Hindlimb muscle (tissue), 1 donor: ENCODE measurements at regions not wholly inside any gene's neighbourhood (a gene's known extent, or its start where the extent isn't known, plus 50 kb on each side); places are given as distances from the start of the nearest gene placed in this dataset.
"Not testable (repeated sequence)": the region's sequence is repeated elsewhere in the genome, so short reads cannot be mapped to it uniquely, and the experiment has no call there.

Source experiments
- DNase-seq: peaks from one replicate; pipeline ENCODE4 v3.0.0-alpha.2; 2013

DNA sequence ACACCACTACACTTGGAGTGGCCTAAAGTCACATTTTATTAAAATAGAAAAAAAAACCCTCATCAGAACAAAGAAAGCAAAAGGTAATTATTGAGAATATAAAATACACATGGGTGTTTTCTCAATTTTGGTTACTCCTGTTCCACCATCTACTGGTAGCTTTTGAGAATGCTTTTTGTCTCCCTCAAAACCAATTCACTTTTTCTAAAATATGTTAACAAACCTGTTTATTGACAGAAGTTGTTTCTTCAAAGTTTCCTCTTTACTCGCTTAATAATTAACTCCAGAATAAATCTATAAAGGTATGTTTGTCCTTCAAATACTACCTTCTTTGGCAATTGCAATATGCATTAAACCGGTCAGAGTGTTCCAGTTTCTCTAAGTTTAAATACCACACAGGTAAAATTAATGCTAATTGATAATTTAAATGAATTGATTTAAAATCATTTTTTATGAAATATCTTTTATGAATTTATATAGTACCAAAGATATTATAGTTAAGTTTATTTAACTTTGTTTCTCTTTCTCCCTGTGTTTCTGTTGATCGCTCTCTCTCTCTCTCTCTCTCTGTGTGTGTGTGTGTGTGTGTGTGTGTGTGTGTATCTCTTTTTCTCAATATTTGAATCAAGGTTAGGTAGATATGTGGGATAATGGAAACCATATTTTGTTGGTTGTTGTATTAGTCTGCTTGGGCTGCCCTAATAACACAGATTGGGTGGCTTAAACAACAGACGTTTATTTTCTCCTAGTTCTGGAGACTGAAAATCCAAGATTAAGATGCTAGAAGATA lies 487.4 kb downstream of the PRDM9 start:
- DNase-seq = no peak

- DNase-seq = no peak
Observed at GRCh38 chr5:23996525-23996924, 489.1 kb downstream of the PRDM9 start.

DNA sequence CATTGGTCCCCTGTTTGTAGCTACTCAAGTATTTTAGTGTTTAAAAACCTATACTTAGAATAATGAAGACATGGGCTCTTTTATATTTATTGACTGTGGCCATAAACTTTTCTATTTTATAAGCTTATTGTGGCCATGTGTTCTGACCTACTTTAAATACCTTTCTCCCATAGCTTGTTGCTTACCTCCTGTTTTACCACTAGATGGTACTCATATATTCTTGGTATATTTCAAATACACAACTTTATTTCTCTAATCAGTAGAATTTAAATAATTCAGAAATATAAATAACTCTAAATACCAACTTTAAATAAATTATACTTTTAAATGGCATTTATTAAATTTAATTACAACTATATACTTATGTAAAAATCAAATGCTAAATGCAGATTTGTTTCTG lies 498.0 kb downstream of the PRDM9 start:
- no peak for DNase-seq

DNA sequence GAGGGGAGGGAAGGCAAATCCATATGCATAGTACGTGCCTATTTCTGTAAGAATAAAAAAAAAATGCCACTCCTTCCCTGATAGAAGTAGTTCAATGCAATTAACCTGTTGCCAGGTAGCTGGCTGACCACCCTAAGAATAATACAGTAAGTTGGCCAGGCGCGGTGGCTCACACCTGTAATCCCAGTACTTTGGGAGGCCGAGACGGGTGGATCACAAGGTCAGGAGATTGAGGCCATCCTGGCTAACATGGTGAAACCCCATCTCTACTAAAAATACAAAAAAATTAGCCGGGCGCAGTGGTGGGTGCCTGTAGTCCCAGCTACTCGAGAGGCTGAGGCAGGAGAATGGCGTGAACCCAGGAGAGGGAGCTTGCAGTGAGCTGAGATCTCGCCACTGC lies 510.3 kb downstream of the PRDM9 start:
- DNase-seq = not testable (repeated sequence)

DNA sequence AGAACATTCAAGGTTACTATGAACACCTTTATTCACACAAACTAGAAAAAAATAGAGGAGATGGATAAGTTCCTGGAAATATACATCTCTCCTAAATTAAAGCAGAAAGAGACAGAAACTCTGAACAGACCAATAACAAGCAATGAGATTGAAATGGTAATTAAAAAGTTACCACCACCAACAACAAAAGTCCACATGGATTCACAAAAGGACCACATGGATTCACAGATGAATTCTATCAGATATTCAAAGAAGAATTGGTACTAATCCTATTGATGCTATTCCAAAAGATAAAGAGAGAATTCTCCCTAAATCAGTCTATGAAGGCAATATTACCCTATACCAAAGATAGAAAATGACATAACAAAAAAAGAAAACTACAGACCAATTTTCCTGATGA lies 518.9 kb downstream of the PRDM9 start:
- DNase-seq = no peak

DNA sequence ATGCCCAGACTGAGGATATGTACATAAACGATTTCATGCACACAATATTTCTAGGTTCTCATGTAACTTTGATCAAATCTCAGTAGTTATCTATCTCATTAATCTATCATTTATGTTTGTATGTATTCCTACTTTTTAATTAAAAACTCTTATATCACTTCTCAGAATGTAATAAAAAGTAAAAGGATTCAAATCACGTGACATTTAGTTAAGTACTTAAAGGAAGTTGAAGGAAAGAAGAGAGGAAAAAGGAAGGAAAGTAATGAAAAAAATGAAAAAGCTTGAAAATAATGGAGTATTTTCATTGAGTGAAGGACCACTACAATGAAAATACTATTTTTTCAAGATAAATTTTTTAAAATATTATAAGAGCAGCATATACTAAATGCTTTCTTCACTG lies 535.3 kb downstream of the PRDM9 start:
- no peak for DNase-seq

DNA sequence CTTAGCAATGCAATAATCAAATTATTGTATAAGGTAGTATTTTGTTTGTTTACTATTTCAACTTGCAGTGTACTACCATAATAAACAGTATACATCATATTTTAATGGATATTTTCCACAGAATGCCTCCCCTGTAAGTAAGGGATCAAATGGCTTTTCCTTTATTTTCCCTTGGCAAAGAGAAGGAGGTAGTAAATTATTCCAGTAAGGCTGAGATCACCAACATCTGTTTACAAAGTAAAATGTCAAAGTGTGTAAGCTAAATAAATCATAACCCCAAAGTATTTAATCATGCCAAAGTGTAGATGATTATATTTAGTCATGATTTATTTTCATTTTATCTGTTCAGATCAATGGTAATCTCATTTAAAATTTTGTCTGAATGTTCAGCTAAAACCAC lies 537.6 kb downstream of the PRDM9 start:
- DNase-seq = no peak

- DNase-seq = no peak
Observed at GRCh38 chr5:24053737-24054136, 546.3 kb downstream of the PRDM9 start.

DNA sequence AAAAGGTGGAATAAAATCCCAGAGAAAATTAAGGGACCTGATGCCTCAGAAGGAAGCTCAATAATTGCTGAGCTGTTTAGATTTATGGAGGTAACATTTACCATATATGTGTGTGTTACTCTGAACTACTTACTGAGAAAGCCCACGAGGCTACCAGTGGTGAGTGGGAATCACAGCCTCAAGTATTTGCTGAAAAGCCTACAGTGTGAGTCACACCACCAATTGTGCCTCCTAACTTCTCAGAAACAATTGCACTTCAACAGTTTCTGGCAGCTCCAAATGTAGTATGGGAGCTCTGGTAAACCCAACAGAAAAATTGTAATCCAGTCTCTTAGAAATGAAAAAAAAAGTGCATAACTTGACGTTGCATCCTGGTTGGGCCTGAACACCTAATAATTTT lies 551.6 kb downstream of the PRDM9 start:
- no peak for DNase-seq

GRCh38 chr5:24059716-24060115 lies 552.3 kb downstream of the PRDM9 start:
- DNase-seq = no peak

- no peak for DNase-seq
Observed at GRCh38 chr5:24065779-24066178, 558.4 kb downstream of the PRDM9 start.

- no peak for DNase-seq
Observed at GRCh38 chr5:24067208-24067607, 559.8 kb downstream of the PRDM9 start.

DNA sequence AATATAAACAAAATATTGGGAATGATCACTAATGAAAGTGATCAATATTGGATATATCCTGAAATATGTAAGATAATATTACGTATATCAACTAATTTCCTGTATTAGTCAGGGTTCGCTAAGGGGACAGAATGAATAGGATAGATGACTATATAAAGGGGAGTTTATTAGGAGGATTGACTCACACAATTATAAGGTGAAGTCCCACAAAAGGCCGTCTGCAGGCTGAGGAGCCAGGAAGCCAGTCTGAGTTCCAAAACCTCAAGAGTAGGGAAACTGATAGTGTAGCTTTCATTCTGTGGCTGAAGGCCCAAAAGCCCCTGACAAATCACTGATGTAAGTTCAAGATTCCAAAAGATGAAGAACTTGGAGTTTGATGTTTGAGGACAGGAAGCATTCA lies 561.1 kb downstream of the PRDM9 start:
- DNase-seq = no peak

GRCh38 chr5:24073107-24073506 lies 565.7 kb downstream of the PRDM9 start:
- no peak for DNase-seq

- DNase-seq = no peak
Observed at GRCh38 chr5:24080046-24080445, 564.7 kb downstream of the CDH10 start.

DNA sequence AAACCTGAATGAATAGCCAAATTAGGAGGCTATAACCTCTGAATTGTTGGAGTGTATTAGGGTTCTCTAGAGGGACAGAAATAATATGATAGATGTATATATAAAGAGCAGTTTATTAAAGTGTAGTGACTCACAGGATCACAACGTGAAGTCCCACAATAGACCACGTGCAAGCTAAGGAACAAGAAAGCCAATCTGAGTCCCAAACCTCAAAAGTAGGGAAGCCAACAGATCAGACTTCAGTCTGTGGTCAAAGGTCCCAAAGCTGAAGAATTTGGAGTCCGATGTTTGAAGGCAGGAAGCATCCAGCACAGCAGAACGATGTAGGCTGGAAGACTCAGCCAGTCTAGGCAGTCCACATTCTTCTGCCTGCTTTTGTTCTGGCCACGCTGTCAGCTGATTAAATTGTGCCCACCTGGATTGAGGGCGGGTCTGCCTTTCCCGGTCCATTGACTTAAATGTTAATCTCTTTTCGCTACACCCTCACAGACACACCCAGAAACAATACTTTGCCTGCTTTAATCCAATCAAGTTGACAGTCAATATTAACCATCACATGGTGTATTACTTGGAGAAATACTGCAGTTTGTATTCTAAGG lies 550.6 kb downstream of the CDH10 start:
- no peak for DNase-seq

DNA sequence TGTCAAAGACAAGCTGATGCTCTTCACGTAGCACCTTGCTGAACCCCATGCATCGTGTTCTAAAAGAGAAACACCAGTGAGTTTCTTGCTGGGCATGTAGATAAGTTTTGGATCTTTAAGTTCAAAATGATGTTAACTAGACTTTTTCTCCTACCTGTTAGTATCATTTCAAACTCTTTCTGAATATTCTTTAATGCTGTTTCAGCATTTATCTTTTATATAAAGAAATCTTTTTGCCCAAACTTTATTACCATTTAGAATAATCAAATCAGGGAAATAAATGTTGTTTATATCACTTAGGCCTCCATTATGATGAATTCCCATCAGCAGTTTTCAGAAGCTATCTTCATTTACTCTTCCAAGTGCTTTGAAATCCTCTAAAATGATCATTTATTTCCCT lies 542.8 kb downstream of the CDH10 start:
- no peak for DNase-seq

GRCh38 chr5:24103451-24104023 lies 541.2 kb downstream of the CDH10 start:
- no peak for DNase-seq

- peak; percentile 15 for DNase-seq
Observed at GRCh38 chr5:24110004-24110615, 534.7 kb downstream of the CDH10 start.

- no peak for DNase-seq
Observed at GRCh38 chr5:24112420-24112819, 532.4 kb downstream of the CDH10 start.

DNA sequence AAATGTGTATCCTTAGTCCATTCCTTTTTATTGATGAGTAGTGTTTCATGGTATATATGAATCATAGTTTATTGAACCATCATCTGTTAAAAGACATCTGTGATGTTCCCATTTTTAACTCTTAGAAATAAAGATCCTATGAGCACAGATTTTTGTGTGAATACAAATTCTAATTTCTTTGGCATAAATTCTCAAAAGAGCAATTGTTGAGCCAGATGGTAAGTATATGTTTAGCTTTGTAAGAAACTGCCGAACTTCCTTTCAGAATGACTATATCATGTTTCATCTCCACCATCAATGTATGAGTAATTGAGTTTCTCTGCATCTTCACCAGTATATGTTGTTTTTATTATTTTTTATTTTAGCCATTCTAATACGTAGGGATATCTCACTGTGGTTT lies 526.4 kb downstream of the CDH10 start:
- no peak for DNase-seq

DNA sequence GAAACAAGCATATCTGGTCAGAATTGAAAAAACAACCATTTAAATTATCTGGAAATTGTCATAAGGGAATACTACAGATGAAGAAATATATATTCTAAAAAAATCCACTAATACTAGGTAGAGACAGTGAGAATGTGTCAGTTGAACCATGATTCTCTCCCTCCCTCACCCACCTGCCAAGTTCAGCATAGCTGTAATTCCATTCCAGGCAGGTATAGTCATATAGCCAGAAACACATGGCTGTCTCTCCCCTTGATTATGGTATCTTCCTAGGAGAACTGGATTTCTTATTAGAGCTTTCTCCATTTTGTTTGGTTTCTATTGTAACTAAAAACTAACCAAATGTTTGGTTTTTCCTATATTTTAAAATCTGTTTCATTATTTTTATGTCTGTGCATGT lies 509.2 kb downstream of the CDH10 start:
- DNase-seq = no peak

GRCh38 chr5:24141046-24141445 lies 503.7 kb downstream of the CDH10 start:
- peak; percentile 73 for DNase-seq

- DNase-seq = peak; percentile 49
Observed at GRCh38 chr5:24142341-24142740, 502.4 kb downstream of the CDH10 start.
